SK-N-SH treated with all-trans-retinoic acid at 6 μM for 48 hours (cell line): ENCODE measurements at regions not wholly inside any gene's neighbourhood (a gene's known extent, or its start where the extent isn't known, plus 50 kb on each side); places are given as distances from the start of the nearest gene placed in this dataset.

Experiments
- ATAC-seq: fragments of 200-7000 bp; cut with Tn5 transposase; 3 replicates; pipeline ENCODE4 v1.9.1; 2020; ENCODE audit warnings: mild to moderate bottlenecking, moderate library complexity
- ARNTL ChIP-seq: fragments of 450-650 bp; formaldehyde crosslinking; IDR thresholded peaks from 2 replicates; pipeline ENCODE4 v1.5.0; 2020; ENCODE audit warnings: low read depth, mild to moderate bottlenecking, moderate library complexity, borderline replicate concordance
- BACH2 ChIP-seq: fragments of 250-450 bp; sonication (Bioruptor Pico); IDR thresholded peaks from 2 replicates; pipeline ENCODE4 v1.9.0; 2021; ENCODE audit warnings: mild to moderate bottlenecking, borderline replicate concordance
- CSDC2 ChIP-seq: fragments of 250-450 bp; sonication (Bioruptor Pico); IDR thresholded peaks from 2 replicates; pipeline ENCODE4 v1.5.0; 2020; ENCODE audit warnings: mild to moderate bottlenecking, moderate library complexity
- ESRRG ChIP-seq: fragments of 250-450 bp; sonication (Bioruptor Pico); IDR thresholded peaks from 2 replicates; pipeline ENCODE4 v1.6.1; 2021; ENCODE audit warnings: mild to moderate bottlenecking
- GLIS3 ChIP-seq: fragments of 250-450 bp; sonication (Bioruptor Pico); IDR thresholded peaks from 2 replicates; pipeline ENCODE4 v1.5.0; 2020; ENCODE audit warnings: mild to moderate bottlenecking, moderate library complexity
- ISL1 ChIP-seq: fragments of 250-450 bp; sonication (Bioruptor Pico); IDR thresholded peaks from 2 replicates; pipeline ENCODE4 v2.1.2; 2022; ENCODE audit warnings: mild to moderate bottlenecking, moderate library complexity
- OSR1 ChIP-seq: fragments of 250-450 bp; sonication (Bioruptor Pico); IDR thresholded peaks from 2 replicates; pipeline ENCODE4 v1.8.0; 2022; ENCODE audit warnings: moderate library complexity, mild to moderate bottlenecking, inconsistent platforms
- PPARA ChIP-seq: fragments of 250-450 bp; sonication (Bioruptor Pico); IDR thresholded peaks from 2 replicates; pipeline ENCODE4 v1.5.0; 2020; ENCODE audit warnings: mild to moderate bottlenecking, borderline replicate concordance
- RARB ChIP-seq: fragments of 250-450 bp; sonication (Bioruptor Pico); IDR thresholded peaks from 2 replicates; pipeline ENCODE4 v1.8.0; 2021; ENCODE audit warnings: mild to moderate bottlenecking, moderate library complexity
- SNAI2 ChIP-seq: fragments of 250-450 bp; sonication (Bioruptor Pico); IDR thresholded peaks from 2 replicates; pipeline ENCODE4 v1.5.0; 2020; ENCODE audit warnings: mild to moderate bottlenecking, moderate library complexity
- TCF4 ChIP-seq: fragments of 250-450 bp; sonication (Bioruptor Pico); IDR thresholded peaks from 2 replicates; pipeline ENCODE4 v1.8.0; 2021; ENCODE audit warnings: mild to moderate bottlenecking, moderate library complexity, borderline replicate concordance
- TOX ChIP-seq: fragments of 250-450 bp; sonication (Bioruptor Pico); IDR thresholded peaks from 2 replicates; pipeline ENCODE4 v1.8.0; 2021; ENCODE audit warnings: mild to moderate bottlenecking, moderate library complexity, borderline replicate concordance
- ZC3H10 ChIP-seq: fragments of 250-450 bp; sonication (Bioruptor Pico); IDR thresholded peaks from 2 replicates; pipeline ENCODE4 v1.5.1; 2021; ENCODE audit warnings: mild to moderate bottlenecking, moderate library complexity
- ZFP30 ChIP-seq: fragments of 450-650 bp; formaldehyde crosslinking; IDR thresholded peaks from 2 replicates; pipeline ENCODE4 v1.5.0; 2022; ENCODE audit warnings: mild to moderate bottlenecking, moderate library complexity
- ZNF8 ChIP-seq: fragments of 450-650 bp; formaldehyde crosslinking; IDR thresholded peaks from 2 replicates; pipeline ENCODE4 v1.5.0; 2020; ENCODE audit warnings: mild to moderate bottlenecking, moderate library complexity
- TF ChIP-seq, protein P1 (sequence below): fragments of 250-450 bp; sonication (Bioruptor Pico); IDR thresholded peaks from 2 replicates; pipeline ENCODE4 v1.8.0; 2021; ENCODE audit warnings: low read depth, mild to moderate bottlenecking, moderate library complexity, borderline replicate concordance
- TF ChIP-seq, protein P2 (sequence below): fragments of 250-450 bp; sonication (Bioruptor Pico); IDR thresholded peaks from 2 replicates; pipeline ENCODE4 v1.5.1; 2021; ENCODE audit warnings: mild to moderate bottlenecking, moderate library complexity
- TF ChIP-seq, protein P3 (sequence below): fragments of 250-450 bp; sonication (Bioruptor Pico); IDR thresholded peaks from 2 replicates; pipeline ENCODE4 v1.8.0; 2020; ENCODE audit warnings: mild to moderate bottlenecking, moderate library complexity, borderline replicate concordance
- TF ChIP-seq, protein P4 (sequence below): fragments of 250-450 bp; sonication (Bioruptor Pico); IDR thresholded peaks from 2 replicates; pipeline ENCODE4 v1.5.0; 2020; ENCODE audit warnings: mild to moderate bottlenecking, moderate library complexity

DNA sequence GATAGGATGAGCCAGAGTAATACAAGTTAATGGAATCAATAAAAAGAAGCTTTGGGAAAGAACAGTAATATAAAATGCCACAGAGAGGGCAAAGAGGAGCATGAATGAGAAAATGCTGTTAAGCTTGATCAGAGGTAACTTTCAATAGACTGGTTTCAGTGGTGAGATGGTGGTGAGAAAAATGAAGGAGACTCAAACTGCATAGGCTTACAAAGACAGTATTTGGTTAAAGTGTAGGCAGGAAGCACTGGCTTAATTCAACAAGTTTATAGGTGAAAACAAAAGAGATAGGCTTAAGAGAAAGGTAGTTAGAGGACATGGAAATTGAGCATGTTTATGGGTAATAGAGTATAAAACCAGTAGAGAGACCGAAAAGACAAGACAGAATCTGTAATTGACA lies 298.6 kb upstream of the ADAMTS5 start:
- ATAC-seq = no peak
- TF ChIP-seq ISL1 (CRISPR knock-in tag) (no peak), SNAI2 (no peak), ZFP30 (CRISPR knock-in tag) (no peak), TCF4 (CRISPR knock-in tag) (no peak)

DNA sequence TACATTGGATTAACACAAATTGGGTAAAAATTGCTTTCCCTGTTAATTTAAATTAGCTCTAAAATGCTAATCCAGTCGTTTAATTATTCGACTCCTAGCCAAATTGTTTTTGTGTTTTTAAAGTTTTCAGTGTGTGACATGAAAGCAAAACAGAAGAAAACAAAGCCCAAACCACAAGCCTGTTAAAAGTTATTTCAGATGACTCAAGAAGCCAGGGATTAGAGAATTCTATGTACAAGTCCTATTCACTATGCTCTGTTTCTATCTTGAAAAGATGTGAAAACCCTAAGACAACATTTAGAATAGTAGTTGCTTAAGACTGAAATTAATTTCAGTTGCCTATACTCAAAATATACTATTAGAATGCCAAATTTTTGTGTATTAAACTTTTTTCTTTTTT lies 294.8 kb upstream of the ADAMTS5 start:
- TF ChIP-seq CSDC2 (no peak), TOX (no peak), ZFP30 (CRISPR knock-in tag) (no peak), ISL1 (CRISPR knock-in tag) (no peak), PPARA (no peak), SNAI2 (no peak), OSR1 (CRISPR knock-in tag) (no peak), ZNF8 (no peak), BACH2 (CRISPR knock-in tag) (no peak), GLIS3 (CRISPR knock-in tag) (no peak), ZC3H10 (CRISPR knock-in tag) (no peak), RARB (CRISPR knock-in tag) (no peak), TCF4 (CRISPR knock-in tag) (no peak), ESRRG (CRISPR knock-in tag) (no peak)
- TF ChIP-seq, protein P1, sequence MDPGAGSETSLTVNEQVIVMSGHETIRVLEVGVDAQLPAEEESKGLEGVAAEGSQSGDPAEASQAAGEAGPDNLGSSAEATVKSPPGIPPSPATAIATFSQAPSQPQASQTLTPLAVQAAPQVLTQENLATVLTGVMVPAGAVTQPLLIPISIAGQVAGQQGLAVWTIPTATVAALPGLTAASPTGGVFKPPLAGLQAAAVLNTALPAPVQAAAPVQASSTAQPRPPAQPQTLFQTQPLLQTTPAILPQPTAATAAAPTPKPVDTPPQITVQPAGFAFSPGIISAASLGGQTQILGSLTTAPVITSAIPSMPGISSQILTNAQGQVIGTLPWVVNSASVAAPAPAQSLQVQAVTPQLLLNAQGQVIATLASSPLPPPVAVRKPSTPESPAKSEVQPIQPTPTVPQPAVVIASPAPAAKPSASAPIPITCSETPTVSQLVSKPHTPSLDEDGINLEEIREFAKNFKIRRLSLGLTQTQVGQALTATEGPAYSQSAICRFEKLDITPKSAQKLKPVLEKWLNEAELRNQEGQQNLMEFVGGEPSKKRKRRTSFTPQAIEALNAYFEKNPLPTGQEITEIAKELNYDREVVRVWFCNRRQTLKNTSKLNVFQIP = no peak
- TF ChIP-seq, protein P2, sequence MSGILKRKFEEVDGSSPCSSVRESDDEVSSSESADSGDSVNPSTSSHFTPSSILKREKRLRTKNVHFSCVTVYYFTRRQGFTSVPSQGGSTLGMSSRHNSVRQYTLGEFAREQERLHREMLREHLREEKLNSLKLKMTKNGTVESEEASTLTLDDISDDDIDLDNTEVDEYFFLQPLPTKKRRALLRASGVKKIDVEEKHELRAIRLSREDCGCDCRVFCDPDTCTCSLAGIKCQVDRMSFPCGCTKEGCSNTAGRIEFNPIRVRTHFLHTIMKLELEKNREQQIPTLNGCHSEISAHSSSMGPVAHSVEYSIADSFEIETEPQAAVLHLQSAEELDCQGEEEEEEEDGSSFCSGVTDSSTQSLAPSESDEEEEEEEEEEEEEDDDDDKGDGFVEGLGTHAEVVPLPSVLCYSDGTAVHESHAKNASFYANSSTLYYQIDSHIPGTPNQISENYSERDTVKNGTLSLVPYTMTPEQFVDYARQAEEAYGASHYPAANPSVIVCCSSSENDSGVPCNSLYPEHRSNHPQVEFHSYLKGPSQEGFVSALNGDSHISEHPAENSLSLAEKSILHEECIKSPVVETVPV (CRISPR knock-in tag) = no peak
- TF ChIP-seq, protein P3, sequence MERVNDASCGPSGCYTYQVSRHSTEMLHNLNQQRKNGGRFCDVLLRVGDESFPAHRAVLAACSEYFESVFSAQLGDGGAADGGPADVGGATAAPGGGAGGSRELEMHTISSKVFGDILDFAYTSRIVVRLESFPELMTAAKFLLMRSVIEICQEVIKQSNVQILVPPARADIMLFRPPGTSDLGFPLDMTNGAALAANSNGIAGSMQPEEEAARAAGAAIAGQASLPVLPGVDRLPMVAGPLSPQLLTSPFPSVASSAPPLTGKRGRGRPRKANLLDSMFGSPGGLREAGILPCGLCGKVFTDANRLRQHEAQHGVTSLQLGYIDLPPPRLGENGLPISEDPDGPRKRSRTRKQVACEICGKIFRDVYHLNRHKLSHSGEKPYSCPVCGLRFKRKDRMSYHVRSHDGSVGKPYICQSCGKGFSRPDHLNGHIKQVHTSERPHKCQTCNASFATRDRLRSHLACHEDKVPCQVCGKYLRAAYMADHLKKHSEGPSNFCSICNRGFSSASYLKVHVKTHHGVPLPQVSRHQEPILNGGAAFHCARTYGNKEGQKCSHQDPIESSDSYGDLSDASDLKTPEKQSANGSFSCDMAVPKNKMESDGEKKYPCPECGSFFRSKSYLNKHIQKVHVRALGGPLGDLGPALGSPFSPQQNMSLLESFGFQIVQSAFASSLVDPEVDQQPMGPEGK = no peak
- TF ChIP-seq, protein P4, sequence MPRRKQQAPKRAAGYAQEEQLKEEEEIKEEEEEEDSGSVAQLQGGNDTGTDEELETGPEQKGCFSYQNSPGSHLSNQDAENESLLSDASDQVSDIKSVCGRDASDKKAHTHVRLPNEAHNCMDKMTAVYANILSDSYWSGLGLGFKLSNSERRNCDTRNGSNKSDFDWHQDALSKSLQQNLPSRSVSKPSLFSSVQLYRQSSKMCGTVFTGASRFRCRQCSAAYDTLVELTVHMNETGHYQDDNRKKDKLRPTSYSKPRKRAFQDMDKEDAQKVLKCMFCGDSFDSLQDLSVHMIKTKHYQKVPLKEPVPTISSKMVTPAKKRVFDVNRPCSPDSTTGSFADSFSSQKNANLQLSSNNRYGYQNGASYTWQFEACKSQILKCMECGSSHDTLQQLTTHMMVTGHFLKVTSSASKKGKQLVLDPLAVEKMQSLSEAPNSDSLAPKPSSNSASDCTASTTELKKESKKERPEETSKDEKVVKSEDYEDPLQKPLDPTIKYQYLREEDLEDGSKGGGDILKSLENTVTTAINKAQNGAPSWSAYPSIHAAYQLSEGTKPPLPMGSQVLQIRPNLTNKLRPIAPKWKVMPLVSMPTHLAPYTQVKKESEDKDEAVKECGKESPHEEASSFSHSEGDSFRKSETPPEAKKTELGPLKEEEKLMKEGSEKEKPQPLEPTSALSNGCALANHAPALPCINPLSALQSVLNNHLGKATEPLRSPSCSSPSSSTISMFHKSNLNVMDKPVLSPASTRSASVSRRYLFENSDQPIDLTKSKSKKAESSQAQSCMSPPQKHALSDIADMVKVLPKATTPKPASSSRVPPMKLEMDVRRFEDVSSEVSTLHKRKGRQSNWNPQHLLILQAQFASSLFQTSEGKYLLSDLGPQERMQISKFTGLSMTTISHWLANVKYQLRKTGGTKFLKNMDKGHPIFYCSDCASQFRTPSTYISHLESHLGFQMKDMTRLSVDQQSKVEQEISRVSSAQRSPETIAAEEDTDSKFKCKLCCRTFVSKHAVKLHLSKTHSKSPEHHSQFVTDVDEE (CRISPR knock-in tag) = no peak
- no peak for ATAC-seq

DNA sequence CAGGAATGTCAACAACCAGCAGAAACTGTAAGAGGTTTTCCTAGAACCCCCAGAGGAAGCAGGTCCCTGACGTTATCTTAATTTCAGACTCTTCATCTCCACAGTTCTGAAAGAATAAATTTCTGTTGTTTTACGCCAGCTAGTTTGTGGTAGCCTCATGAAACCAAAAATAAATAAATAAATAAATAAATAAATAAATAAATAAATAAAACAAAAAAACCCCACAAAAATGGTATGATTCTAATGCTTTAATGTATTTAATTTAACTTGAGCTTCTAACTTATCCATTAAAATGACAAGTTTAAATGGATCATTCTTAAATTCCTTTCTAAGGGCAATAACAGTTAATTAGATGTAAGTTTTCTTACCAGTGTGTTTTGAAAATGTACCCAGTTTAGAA lies 293.8 kb upstream of the ADAMTS5 start:
- TF ChIP-seq, protein P1 = no peak
- TF ChIP-seq TOX = no peak
- no peak for TF ChIP-seq ESRRG (CRISPR knock-in tag)
- TF ChIP-seq ZC3H10 (CRISPR knock-in tag) = no peak
- TF ChIP-seq CSDC2 = no peak
- no peak for TF ChIP-seq ARNTL (CRISPR knock-in tag)
- TF ChIP-seq, all 23 proteins: peak for 0
- ATAC-seq = no peak

DNA sequence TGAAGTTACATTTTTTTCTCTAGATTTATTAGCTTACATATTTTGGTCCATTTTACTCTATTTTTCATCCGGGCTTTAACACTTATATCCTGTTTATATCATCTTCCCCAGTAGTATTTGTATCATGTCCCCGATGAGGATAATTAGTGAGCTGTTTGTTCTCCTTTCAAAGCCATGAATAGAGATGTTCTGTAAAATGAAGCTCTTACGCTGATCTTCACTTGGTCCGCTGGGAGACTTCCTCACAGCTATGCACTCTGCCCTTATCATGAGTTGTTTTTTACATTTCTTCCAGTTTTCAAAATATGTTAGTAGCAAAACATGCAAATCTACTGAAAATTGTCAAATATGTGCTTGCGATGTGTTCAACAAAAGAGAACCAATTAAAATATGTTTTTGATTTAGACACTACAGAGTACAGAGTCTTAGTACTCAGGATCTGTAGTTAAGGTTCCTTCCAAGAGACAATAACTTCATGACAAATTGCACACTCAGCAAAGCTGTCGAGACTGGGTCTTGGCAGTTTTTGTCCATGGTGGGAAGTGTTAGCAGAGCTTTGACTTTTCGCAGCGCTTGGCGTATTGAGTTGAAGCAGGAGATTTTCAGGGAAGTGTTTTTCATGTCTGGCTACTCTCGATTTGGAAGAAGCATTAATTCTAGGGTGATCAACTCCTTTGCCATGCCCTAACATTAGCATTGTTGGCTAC lies 292.0 kb upstream of the ADAMTS5 start:
- TF ChIP-seq BACH2 (CRISPR knock-in tag) = no peak
- no peak for TF ChIP-seq ZC3H10 (CRISPR knock-in tag)
- TF ChIP-seq PPARA = no peak
- TF ChIP-seq OSR1 (CRISPR knock-in tag) = no peak
- no peak for TF ChIP-seq ARNTL (CRISPR knock-in tag)
- no peak for TF ChIP-seq TCF4 (CRISPR knock-in tag)
- TF ChIP-seq ZFP30 (CRISPR knock-in tag) = no peak
- TF ChIP-seq, protein P2 (CRISPR knock-in tag) = no peak
- TF ChIP-seq SNAI2 = no peak
- peak; percentile 25; the same call in 2 of the 3 replicates for ATAC-seq
